Heart left ventricle (tissue), 16 donors: ENCODE measurements at regions not wholly inside any gene's neighbourhood (a gene's known extent, or its start where the extent isn't known, plus 50 kb on each side); places are given as distances from the start of the nearest gene placed in this dataset.

Source experiments
- ATAC-seq, 4 donors: fragments of 200-7000 bp; cut with Tn5 transposase; one replicate each; pipeline ENCODE4 v1.9.1; 2020 to 2022; ENCODE audit warnings: moderate library complexity in 4 of 4, mild to moderate bottlenecking in 3 of 4, moderate number of reproducible peaks in 1 of 4
- DNase-seq, 5 donors: peaks; one replicate each; pipeline ENCODE4 v3.0.0-alpha.2; 2020
- H3K27ac ChIP-seq, 12 donors: fragments of 200-600 bp; sonication (generic) in 4 of 12; one replicate each; pipeline versions ENCODE4 v1.5.0 to v1.8.0; 2016 to 2022; ENCODE audit warnings: mild to moderate bottlenecking in 2 of 12
- H3K27me3 ChIP-seq, 9 donors: fragments of 200-600 bp; sonication (generic) in 2 of 9; one replicate each; pipeline versions ENCODE4 v1.5.1 to v1.8.0; 2016 to 2022; ENCODE audit warnings: mild to moderate bottlenecking in 3 of 9
- H3K36me3 ChIP-seq, 9 donors: fragments of 200-600 bp; sonication (generic) in 2 of 9; one replicate each; pipeline versions ENCODE4 v1.5.0 to v1.8.0; 2018 to 2022; ENCODE audit warnings: mild to moderate bottlenecking in 2 of 9
- H3K4me1 ChIP-seq, 12 donors: fragments of 200-600 bp; sonication (generic) in 4 of 12; one replicate each; pipeline versions ENCODE4 v1.5.0 to v1.8.0; 2016 to 2022; ENCODE audit warnings: mild to moderate bottlenecking in 3 of 12
- H3K4me3 ChIP-seq, 12 donors: fragments of 200-600 bp; sonication (generic) in 4 of 12; one replicate each; pipeline versions ENCODE4 v1.5.0 to v1.8.0; 2017 to 2022; ENCODE audit warnings: mild to moderate bottlenecking in 9 of 12, moderate library complexity in 4 of 12
- H3K9me3 ChIP-seq, 12 donors: fragments of 200-600 bp; sonication (generic) in 4 of 12; one replicate each; pipeline versions ENCODE4 v1.5.0 to v1.8.0; 2016 to 2022; ENCODE audit warnings: mild to moderate bottlenecking in 1 of 12
- CTCF ChIP-seq, 12 donors: fragments of 200-600 bp; sonication (generic) in 4 of 12; IDR thresholded peaks; one replicate each; pipeline versions ENCODE4 v1.5.0 to v1.8.0; 2018 to 2022; ENCODE audit warnings: antibody characterized with exemption in 12 of 12, mild to moderate bottlenecking in 5 of 12
- POLR2A ChIP-seq, 2 donors: fragments of 450-650 bp; IDR thresholded peaks; one replicate each; pipeline ENCODE4 v1.6.1; 2017; ENCODE audit warnings: antibody characterized with exemption in 2 of 2, mild to moderate bottlenecking in 2 of 2, moderate library complexity in 2 of 2
- WGBS, 4 donors: extraction: QIAGEN DNeasy Blood & Tissue Kit in 2 of 4; methylation state at CpG; one replicate each; pipeline versions ENCODE4 v1.1.5 to v1.1.7; 2013 to 2018; 5-methylcytosine and 5-hydroxymethylcytosine counted together
- intact Hi-C, 10 donors: fragments of 100-400 bp; cut with DNase I; formaldehyde crosslinking; loops; one replicate each; pipeline versions ENCODE4 v1.11.1 to v1.14.2; 2022
- donor health status: ischemic (EF 13 %, LVEDD 7.1; RV severe dilation, severe dysfunction).
- donor health status: healthy with polysubstance abuse.
- donor health status: DM: no; HTN: yes; CAD: no.
- donor health status: DM: no; HTN: no; CAD: no.
- donor health status: ischemic (EF 25% LVEDD 6.9; RV normal size, moderate dysfunction).
- donor health status: ischemic (EF 25% LVEDD 5.7; RV mildly dilated, moderate dysfunction).
- donor health status: healthy.
- donor health status: DM: yes; HTN: yes; CAD: no.
- donor health status: ischemic (EF 35%, LVEDD 5.7; RV mildly dilated, moderate dysfunction).
- donor health status: nonischemic (EF 11% LVEDD 7.7; RV severe dilation, severe dysfunction).
- donor health status: DM: yes; HTN: yes; CAD: no.
- donor health status: PGD.
- donor health status: ischemic (EF 29% LVEDD 5.4; RV normal size, mild dysfunction).
- donor health status: nonischemic (EF 23%, LVEDD 6.1; RV moderate dilation, normal function).

- no peaks in the 10 kb centered on the region for H3K9me3 ChIP-seq
- H3K4me3 ChIP-seq = peak overlapping the region in 8 of 12 donors; percentile 7 to 46 (median 25)
- intact Hi-C loops = no loop called here
- peak in 2 of 4 donors; percentile 58 to 63 for ATAC-seq
- H3K27ac ChIP-seq = peak overlapping the region in 3 of 12 donors; percentile 43 to 82 (median 51)
- no peaks in the 10 kb centered on the region for H3K36me3 ChIP-seq
- peaks cover 0 to 22% (median 11%) of the 10 kb centered on the region in 12 donors for H3K4me1 ChIP-seq
- no peak for DNase-seq
- 65 to 69% (median 66%) methylated on average over 5 of the region's 5 CpGs for WGBS, 4 donors
- no peaks in the 10 kb centered on the region for H3K27me3 ChIP-seq
- TF ChIP-seq POLR2A (IDR thresholded peaks at IDR 0.05) (no peak), CTCF (IDR thresholded peaks at IDR 0.05) (no peak)
Observed at GRCh38 chr5:67537439-67538148, 341.0 kb upstream of the CD180 start.

- peak overlapping the region in 5 of 12 donors; percentile 20 to 46 (median 38) for H3K4me3 ChIP-seq
- H3K4me1 ChIP-seq = peaks cover 0 to 22% (median 11%) of the 10 kb centered on the region in 12 donors
- DNase-seq (no peak), ATAC-seq (peak; percentile 50 to 78 (median 73))
- intact Hi-C loops = no loop called here
- H3K27me3 ChIP-seq = no peaks in the 10 kb centered on the region
- 10 to 14% (median 13%) methylated on average over 3 of the region's 3 CpGs for WGBS, 4 donors
- no peaks in the 10 kb centered on the region for H3K9me3 ChIP-seq
- H3K27ac ChIP-seq = peak overlapping the region in 1 of 12 donors; percentile 82
- no peak for TF ChIP-seq POLR2A (IDR thresholded peaks at IDR 0.05)
- TF ChIP-seq CTCF (IDR thresholded peaks at IDR 0.05) = no peak
- no peaks in the 10 kb centered on the region for H3K36me3 ChIP-seq
Observed at GRCh38 chr5:67536866-67537265, 340.3 kb upstream of the CD180 start.

GRCh38 chr5:67530609-67531255, 334.1 kb upstream of the CD180 start:
- H3K27me3 ChIP-seq = no peaks in the 10 kb centered on the region
- no peaks in the 10 kb centered on the region for H3K36me3 ChIP-seq
- intact Hi-C loops = no loop called here
- no peak overlapping the region for H3K27ac ChIP-seq
- 47 to 56% (median 51%) methylated on average over 6 of the region's 6 CpGs for WGBS, 4 donors
- DNase-seq (peak in 1 of 5 donors; percentile 28), ATAC-seq (no peak)
- peaks cover 0 to 19% (median 5%) of the 10 kb centered on the region in 12 donors for H3K9me3 ChIP-seq
- TF ChIP-seq POLR2A (IDR thresholded peaks at IDR 0.05) (no peak), CTCF (IDR thresholded peaks at IDR 0.05) (no peak)
- H3K4me1 ChIP-seq = peaks cover 0 to 3% (median 0%) of the 10 kb centered on the region in 12 donors
- no peak overlapping the region for H3K4me3 ChIP-seq

GRCh38 chr5:67528953-67529352, 332.4 kb upstream of the CD180 start:
- Histone ChIP-seq H3K9me3 (peaks cover 0 to 22% (median 5%) of the 10 kb centered on the region in 12 donors), H3K4me1 (peaks cover 0 to 3% (median 0%) of the 10 kb centered on the region in 12 donors), H3K27ac (no peak overlapping the region), H3K4me3 (no peak overlapping the region), H3K27me3 (no peaks in the 10 kb centered on the region), H3K36me3 (no peaks in the 10 kb centered on the region)
- TF ChIP-seq CTCF (IDR thresholded peaks at IDR 0.05) = no peak
- TF ChIP-seq POLR2A (IDR thresholded peaks at IDR 0.05) = no peak
- intact Hi-C loops = no loop called here
- no peak for ATAC-seq
- no peak for DNase-seq
- WGBS, 4 donors = 63 to 82% (median 75%) methylated on average over 3 of the region's 3 CpGs
